Nephron (organoid): ENCODE measurements at regions not wholly inside any gene's neighbourhood (a gene's known extent, or its start where the extent isn't known, plus 50 kb on each side); places are given as distances from the start of the nearest gene placed in this dataset.

Experiments used
- H3K27ac Mint-ChIP-seq, 3 experiments: 2 replicates each; pipeline ENCODE4 v1.8.0; 2020; ENCODE audit warnings: mixed read lengths in 3 of 3, mild to moderate bottlenecking in 2 of 3, moderate library complexity in 1 of 3
- H3K27me3 Mint-ChIP-seq: 2 replicates; pipeline ENCODE4 v1.8.0; 2021; ENCODE audit warnings: low read depth, mild to moderate bottlenecking, moderate library complexity, mixed read lengths
- H3K36me3 Mint-ChIP-seq: 2 replicates; pipeline ENCODE4 v1.8.0; 2020; ENCODE audit warnings: low read depth, mixed read lengths
- H3K4me1 Mint-ChIP-seq: 2 replicates; pipeline ENCODE4 v1.8.0; 2020; ENCODE audit warnings: mixed read lengths
- H3K4me3 Mint-ChIP-seq, 3 experiments: 2 replicates each; pipeline ENCODE4 v1.8.0; 2020; ENCODE audit warnings: mild to moderate bottlenecking in 3 of 3, mixed read lengths in 3 of 3, moderate library complexity in 2 of 3
- H3K9me3 Mint-ChIP-seq: 2 replicates; pipeline ENCODE4 v1.8.0; 2020; ENCODE audit warnings: mixed read lengths
- CTCF ChIP-seq, 3 experiments: fragments of 200-600 bp; sonication (generic); IDR thresholded peaks; one replicate each; pipeline ENCODE4 v1.5.0; 2021; ENCODE audit warnings: antibody characterized with exemption in 3 of 3; ENCODE audit not compliant: unreplicated experiment in 3 of 3

DNA sequence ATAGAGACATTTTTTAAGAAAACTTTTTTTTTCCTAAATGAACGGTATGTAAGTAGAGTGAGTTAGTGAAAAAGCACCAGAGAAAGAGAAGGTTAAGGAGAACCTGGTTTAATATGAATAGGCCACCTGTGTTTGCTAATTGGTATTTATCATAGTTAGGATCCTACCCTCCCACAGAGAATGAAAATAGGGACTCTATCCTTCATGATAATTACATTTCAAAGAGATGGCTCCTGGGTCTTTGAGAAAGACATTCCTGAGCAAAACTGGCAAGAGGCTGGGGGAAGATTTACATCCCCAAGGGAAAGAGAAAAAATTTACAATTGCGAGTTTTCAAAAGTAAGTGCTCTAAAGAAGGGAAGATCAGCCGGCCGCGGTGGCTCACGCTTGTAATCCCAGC, 1284.5 kb downstream of the SLITRK1 start:
- Mint-ChIP-seq H3K27me3 (no peaks in the 10 kb centered on the region), H3K36me3 (no peaks in the 10 kb centered on the region), H3K4me3 (no peak overlapping the region), H3K4me1 (no peaks in the 10 kb centered on the region), H3K27ac (no peak overlapping the region), H3K9me3 (peaks cover 15% of the 10 kb centered on the region)
- no peak for TF ChIP-seq CTCF (IDR thresholded peaks at IDR 0.05; ENCODE audit: unreplicated experiment in 3 of 3)

DNA sequence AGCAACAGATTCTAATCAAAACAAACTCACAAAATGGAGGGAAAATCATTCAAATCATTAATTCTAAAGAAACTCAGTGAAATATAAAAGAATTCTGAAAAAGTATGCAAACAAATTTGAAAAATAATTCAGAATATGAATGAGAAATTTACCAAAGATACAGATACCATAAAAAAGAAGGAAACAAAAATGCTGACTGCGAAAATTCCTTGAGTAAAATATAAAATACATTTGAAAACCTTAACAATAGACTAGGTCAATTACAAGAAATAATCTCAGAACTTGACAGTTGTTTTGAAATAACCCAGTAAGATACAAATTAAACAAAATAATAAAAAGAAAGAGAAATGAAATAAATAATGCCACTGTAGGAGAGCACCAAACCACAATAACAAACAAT, 1289.0 kb downstream of the SLITRK1 start:
- Mint-ChIP-seq H3K4me1 (no peaks in the 10 kb centered on the region), H3K4me3 (no peak overlapping the region), H3K27me3 (no peaks in the 10 kb centered on the region), H3K9me3 (peaks cover 17% of the 10 kb centered on the region), H3K36me3 (no peaks in the 10 kb centered on the region), H3K27ac (no peak overlapping the region)
- TF ChIP-seq CTCF (IDR thresholded peaks at IDR 0.05; ENCODE audit: unreplicated experiment in 3 of 3), result no peak

DNA sequence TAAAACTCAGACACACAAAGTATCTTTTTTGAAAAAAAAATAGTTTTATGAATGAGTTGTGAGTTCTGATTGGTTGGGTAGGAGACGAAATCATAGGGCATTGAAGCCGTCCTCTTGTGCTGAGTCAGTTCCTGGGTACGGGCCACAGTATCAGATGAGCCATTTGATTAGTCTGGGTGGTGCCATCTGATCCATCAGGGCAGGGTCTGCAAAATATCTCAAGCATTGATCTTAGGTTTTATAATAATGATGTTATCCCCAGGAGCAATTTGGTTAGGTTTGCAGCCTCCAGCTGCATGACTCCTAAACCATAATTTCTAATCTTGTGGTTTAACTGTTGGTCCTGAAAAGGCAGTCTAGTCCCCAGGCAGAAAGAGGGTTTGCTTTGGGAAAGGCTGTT, 1310.6 kb downstream of the SLITRK1 start:
- H3K36me3 Mint-ChIP-seq, result peaks cover 4% of the 10 kb centered on the region
- peaks cover 15% of the 10 kb centered on the region for H3K9me3 Mint-ChIP-seq
- TF ChIP-seq CTCF (IDR thresholded peaks at IDR 0.05; ENCODE audit: unreplicated experiment in 3 of 3), result no peak

GRCh38 chr13:82569581-82569980, 1312.7 kb downstream of the SLITRK1 start:
- TF ChIP-seq CTCF (IDR thresholded peaks at IDR 0.05; ENCODE audit: unreplicated experiment in 3 of 3), result no peak
- Mint-ChIP-seq H3K4me1 (no peaks in the 10 kb centered on the region), H3K4me3 (no peak overlapping the region), H3K9me3 (peaks cover 8% of the 10 kb centered on the region), H3K36me3 (no peaks in the 10 kb centered on the region), H3K27me3 (no peaks in the 10 kb centered on the region), H3K27ac (no peak overlapping the region)

More for the DNA sequence above, 1310.6 kb downstream of the SLITRK1 start:
- Mint-ChIP-seq H3K27me3 (no peaks in the 10 kb centered on the region), H3K4me1 (no peaks in the 10 kb centered on the region), H3K4me3 (no peak overlapping the region), H3K27ac (no peak overlapping the region)

DNA sequence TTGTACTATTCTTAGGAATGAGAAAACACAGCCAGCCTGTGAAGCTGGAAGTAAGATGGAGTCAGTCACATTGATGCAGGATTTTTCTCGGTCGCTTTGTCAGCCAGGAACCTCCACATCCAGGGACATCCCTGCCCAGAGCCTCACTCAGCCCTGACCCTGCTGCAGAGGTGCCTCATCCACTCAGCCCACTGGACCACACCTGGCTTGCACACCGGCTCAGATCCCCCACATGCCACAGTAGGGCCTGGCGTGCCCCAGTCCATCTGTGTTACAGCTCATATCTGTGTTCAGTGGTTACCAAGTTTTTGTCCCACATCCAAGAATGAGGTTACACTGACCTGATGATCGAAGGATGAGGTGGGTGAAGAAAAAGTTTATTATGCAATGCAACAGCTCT, 1315.4 kb downstream of the SLITRK1 start:
- Mint-ChIP-seq H3K27ac (no peak overlapping the region), H3K36me3 (no peaks in the 10 kb centered on the region), H3K4me3 (no peak overlapping the region), H3K4me1 (no peaks in the 10 kb centered on the region), H3K27me3 (no peaks in the 10 kb centered on the region), H3K9me3 (no peaks in the 10 kb centered on the region)
- TF ChIP-seq CTCF (IDR thresholded peaks at IDR 0.05; ENCODE audit: unreplicated experiment in 3 of 3), result no peak

GRCh38 chr13:82565201-82565600, 1317.1 kb downstream of the SLITRK1 start:
- H3K4me3 Mint-ChIP-seq, result no peak overlapping the region
- TF ChIP-seq CTCF (IDR thresholded peaks at IDR 0.05; ENCODE audit: unreplicated experiment in 3 of 3), result no peak
- H3K27ac Mint-ChIP-seq, result no peak overlapping the region
- no peaks in the 10 kb centered on the region for H3K36me3 Mint-ChIP-seq
- H3K4me1 Mint-ChIP-seq, result no peaks in the 10 kb centered on the region
- H3K27me3 Mint-ChIP-seq, result no peaks in the 10 kb centered on the region
- H3K9me3 Mint-ChIP-seq, result no peaks in the 10 kb centered on the region
